Activated T-cell treated with anti-CD3 and anti-CD28 coated beads for 24 hours (primary cell): ENCODE measurements at regions not wholly inside any gene's neighbourhood (a gene's known extent, or its start where the extent isn't known, plus 50 kb on each side); places are given as distances from the start of the nearest gene placed in this dataset.
"Not testable (repeated sequence)": the region's sequence is repeated elsewhere in the genome, so short reads cannot be mapped to it uniquely, and the experiment has no call there.

Source experiments
- DNase-seq: peaks from one replicate; pipeline ENCODE4 v3.0.0-alpha.2; 2020; ENCODE audit warnings: low read depth

DNA sequence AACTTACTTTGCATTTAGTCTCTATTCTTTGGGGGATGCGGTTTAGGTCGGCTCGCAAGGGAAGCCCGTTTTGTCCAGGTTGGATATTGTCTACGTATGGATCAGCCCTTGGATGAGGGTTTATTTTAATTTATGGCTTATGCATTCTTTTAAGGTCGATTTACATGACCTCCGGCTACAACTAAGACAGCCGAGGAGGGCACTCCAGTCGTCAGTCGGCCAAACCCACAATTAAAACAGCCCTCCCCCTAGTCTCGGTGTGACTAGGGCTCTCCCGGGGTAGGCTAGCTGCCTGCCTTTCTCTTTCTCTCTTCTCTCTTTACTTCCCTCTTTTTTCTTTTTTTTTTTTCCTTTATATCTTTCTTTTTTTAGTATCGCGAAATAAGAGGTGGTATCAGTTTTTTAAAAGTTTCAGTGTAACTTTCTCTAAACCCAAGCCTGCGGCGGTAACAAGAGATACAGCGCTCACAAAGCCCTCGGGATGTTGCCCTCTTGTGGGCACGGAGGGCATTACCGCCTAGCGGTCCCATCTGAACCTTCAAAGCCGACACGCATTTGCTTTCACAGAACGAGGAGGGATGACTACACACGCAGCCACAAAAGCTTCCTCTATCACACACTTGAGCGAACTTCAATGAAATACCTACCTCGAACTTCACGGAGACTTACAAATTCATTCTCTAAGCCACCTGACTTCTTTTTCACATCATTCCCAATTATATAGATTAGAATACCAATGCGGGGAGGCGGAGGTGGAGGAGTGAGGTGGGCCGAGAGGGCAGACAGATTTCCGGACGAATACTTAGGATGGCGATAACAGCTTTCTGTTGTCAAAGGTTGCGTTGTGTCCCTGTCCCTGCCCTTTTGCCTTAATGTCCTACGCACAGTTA, 132.3 kb upstream of the C11orf58 start:
- peak; percentile 80 for DNase-seq

DNA sequence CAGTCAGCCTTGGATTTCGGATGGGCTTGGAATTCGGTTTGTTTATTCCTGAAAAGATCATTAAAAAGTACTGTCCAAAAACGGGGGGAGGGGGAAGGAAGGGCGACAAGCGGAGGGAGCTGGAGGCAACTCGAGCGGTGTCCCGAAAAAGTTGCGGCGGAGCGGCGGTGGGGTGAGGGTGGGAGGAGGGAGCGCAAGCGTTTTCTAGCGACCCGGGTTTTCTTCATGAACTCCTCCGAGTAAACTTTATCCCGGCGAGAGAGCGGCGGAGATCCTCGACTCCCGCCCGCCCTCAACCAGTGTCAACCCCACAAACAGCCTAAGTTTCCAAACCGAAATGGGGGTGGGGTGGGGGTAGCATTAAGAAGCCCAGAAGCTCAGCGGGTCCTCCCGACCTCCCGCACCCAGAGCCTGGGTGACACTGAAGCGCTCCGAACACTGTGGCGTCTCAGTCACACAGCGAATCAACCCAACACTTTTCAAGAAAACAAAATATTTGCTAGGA, 133.0 kb upstream of the C11orf58 start:
- DNase-seq, result no peak

DNA sequence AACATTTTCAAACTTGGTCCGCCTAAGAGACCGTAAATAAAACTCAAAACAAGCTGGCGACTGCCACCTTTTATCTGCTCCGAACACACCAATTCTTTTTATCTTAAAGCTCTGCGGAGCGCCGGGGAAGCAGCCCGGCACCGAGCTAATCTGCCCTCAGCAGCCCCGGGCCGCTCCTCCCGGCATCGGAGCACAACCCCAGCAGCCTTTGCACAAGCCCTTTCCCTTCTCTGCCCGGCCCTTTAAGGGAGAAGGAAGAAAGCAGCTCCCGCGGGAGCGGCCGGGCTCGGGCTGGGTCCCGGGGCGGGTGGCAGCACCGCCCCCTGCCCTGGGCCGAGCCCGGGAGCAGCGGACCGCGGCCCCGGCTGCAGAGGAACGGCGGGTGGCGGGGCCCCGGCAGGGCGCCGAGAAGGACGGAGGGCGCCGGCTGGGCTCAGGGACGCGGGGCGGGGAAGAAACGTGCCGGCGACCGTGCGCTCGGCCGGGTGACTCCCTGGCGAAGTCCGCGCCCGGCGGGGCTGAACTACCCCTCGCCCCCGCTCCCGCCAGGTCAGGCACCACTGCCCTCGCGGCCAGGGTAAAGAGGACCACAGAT, 133.6 kb upstream of the C11orf58 start:
- DNase-seq, result no peak

DNA sequence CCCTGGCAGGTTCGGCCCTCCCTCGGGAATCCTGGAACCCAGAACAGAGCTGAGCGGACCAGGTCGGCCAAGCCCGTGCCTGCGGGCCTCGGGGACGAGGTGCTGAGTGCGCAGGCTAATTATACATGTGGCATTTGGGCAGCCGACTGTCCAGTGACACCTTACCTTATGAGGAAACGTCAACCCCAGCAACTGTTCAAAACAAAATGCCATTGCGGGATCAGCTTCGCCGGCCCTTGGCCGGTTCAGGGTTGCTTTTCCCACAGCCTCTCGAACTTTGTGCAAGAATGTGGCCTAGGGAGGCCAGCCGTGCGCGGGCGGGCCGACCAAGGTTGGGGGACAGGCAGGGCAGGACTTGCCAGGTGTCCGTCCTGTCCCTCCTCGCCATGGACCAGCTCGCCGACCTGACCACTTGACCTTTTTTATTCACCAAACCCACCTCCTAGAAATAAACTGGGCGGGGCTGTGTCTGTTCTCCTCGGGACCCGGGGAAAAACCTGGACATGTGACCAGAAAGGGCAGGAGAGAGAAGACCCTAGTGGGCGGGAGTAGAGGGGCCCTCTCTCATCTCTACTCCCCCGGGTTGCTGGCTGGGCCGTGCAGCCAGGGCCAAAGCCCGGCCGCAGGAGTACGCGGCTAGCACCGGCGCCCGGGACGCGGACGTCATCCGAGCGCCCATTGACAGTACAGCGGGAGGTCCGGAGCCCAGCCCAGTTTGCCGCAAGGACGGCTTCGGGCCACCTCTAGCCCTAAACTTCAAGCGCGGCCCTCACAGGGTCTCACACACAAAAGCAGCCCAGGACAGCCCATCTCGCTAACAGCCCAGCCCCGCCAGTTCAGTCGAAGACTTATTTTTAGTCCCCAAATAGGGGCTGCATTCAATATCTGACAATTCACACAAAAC, 134.3 kb upstream of the C11orf58 start:
- DNase-seq, result no peak

DNA sequence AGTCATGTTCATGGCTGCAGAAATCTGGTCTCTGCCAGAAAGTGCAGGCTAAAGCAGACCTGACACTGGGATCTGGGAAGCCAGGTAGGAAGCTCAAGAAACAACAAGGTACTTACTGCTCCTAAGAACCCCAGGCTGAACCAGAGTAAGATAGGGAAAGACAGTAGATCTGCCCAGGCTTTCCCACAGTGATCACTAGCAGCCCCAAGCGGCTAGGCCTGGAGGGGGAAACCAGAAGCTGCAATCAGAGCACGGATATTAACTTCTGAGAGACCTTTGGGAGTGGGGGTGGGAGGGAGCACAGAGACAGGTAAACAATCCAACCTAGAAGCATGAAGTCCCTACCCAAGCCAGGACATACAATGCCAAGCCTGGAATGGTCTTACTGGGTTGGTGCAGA, 135.2 kb upstream of the C11orf58 start:
- DNase-seq, result no peak

DNA sequence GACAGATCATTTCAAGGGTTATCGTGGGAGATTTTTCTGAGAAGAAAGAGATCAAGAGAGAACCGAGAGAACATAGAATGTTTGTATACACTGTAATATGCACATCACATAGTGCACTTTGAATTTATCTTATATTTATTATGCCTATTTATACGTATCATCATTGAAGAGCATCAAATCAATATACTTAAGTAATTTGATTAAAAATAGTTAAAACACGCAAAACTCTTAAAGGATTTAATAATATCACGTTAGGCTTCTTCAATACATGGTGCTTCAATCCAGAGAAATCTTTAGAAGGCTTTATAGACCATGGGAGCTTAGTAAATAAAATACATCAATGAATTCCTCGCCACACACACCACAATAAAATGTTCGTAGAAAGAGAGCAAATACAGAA, 139.5 kb upstream of the C11orf58 start:
- DNase-seq, result no peak

DNA sequence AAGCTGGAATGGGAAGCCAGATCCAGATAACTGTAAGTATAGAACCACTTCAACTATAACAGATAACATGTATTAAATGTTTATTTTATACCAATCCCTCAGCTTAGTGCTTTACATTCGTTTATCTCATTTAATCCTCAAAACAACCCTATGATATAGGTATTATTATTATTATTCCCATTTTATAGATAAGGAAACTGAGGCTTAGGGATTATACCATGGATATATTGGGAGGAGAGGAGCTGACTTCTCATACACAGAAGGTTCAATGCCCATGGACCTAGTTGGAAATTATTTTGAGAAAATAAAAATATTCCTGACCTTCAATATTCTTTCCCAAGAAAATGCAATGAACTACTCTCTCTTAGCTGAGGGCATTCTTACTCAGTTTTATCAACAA, 140.4 kb upstream of the C11orf58 start:
- no peak for DNase-seq

DNA sequence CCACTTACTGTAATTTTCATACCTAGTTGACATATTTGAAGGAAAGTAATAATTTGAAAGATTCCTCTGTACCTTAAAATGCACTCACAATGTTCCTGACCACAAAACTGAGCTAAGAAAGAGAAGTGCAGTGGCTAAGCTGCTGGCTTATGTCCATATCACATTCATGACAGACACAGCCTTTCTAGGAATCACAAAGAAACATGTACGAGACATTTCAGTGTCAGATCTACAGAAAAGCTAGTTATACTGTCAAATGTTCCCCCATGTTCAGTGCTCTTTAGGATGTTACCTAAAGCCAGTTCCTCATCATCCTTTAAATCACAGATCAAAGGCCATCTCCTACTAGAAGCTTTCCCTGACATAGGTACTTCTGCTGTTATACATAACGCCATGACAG, 142.2 kb upstream of the C11orf58 start:
- DNase-seq, result no peak

DNA sequence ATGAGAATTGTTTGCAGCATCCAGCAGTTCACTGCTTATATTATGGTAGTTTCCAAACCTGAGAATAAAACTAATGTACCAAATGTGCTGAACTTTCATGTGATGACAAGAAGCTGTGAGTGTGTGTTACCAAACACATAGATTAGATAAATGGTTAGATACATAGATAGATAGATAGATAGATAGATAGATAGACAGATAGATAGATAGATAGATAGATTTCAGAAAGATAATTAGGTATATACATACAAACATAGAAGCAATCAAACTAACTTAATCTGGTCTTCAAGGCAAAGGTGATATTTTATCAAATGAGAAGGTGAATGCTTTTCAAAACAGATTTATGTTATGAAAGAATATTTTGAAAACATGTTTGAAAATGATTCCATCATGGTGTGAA, 147.3 kb upstream of the C11orf58 start:
- no peak for DNase-seq

DNA sequence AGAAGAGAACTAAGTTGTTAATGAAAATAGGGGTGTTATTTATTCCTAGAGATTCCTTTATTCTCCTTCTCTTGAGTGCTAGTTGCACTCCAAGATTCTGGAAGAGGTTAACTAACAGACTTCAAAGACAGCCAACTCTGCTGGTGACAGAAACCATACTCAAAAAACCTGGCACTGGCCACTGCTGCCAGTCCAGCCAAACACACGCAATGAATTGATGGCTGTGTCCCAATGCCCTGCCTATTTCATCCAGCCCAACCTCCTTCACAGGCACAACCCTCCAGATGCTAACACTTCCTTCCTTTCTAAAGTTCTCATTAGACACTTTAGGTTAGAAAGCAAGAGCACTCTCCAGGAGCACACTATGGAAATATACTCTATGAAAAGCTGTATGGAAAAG, 150.8 kb upstream of the C11orf58 start:
- no peak for DNase-seq

DNA sequence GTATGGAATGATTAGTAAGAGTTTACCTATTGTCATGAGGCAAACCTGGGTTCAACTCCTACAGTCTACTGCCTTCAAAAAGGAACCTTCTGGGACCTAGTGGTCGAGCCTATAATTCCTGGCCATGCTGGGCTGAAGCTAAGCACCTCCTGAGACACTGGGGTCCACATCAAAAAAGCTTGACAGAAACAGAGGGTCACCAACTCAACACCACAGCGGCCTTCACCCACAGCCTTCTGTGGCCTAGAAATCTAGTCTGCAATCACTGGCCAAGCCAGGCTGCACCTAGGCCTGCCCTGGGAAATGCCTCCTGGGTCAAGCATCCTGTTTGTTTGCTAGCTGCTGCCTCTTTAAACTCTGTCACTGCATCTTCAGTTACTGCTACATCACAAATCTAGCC, 153.9 kb upstream of the C11orf58 start:
- no peak for DNase-seq

DNA sequence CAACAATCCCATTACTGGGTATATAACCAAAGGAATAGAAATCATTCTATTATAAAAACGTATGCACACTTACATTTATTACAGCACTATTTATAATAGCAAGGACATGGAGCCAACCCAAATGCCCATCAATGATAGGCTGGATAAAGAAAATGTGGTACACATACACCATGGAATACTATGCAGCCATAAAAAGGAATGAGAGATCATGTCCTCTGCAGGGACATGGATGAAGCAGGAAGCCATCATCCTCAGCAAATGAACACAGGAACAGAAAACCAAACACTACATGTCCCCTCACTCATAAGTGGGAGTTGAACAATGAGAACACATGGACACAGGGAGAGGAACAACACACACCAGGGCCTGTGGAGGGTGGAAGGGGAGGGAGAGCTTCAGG, 157.4 kb upstream of the C11orf58 start:
- not testable (repeated sequence) for DNase-seq

DNA sequence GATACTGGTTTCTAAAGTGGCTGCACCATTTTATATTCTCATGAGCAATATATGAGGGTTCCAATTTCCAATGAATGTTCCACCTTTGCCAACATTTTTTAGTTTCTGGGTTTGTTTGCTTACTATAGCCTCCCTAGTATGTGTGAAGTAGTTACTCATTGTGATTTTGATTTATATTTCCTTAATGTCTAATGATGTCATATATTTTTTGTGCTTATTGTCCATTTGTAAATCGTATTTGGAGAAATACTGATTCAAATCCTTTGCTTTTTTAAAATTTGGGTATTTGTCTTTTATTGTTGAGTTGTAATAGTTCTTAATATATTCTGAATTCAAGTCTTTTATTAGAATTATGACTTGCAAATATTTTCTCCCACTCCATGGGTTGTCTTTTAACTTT, 161.0 kb upstream of the C11orf58 start:
- DNase-seq, result no peak

DNA sequence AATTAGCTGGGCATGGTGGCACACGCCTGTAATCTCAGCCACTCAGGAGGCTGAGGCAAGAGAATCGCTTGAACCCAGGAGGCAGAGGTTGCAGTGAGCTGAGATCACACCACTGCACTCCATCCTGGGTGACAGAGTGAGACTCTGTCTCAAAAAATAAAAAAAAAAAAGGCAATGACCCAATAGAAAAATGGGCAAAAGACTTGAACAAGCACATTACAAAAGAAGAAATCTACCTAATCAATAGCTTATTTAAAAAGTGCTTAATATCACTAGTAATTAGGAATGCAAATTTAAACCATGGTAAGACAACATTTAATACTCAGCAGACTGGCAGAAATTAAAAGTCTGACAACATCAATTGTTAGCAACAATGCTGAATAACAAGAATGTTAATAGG, 163.6 kb upstream of the C11orf58 start:
- not testable (repeated sequence) for DNase-seq

DNA sequence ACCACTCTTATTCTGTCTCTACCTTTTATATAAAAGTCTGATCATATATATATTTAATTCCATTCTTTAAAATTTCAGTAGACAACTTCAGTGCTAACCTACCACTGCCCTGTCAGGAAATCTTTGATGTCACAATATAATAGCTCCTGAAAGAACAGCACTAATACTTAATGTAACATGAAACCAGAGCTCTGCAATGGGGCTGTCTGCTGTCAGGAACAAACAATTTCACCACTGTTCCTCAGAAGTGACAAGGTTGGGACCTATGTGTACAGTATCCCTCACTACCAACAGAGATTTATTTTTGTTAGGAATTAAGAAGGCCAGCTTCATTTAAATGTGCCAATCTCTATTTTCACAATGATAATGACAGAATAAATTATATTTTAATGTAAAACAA, 165.5 kb upstream of the C11orf58 start:
- DNase-seq, result no peak

DNA sequence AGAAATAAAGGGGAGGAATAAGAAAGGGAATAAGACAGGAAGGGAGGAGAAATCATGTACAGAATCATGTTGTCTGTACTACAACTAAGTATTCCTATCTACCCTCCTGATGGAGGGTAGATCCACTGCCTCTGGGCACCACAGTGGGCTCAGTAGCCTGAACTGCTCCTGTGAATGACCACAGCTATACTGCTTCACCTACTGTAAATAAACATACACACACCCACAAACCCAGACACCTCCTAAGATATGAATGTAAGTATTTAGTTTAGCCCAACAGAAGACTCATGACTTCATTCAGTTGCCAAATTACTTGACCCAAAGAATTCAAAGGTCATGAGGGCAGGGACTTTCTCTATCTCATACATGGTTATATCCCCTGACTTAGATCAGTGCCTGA, 177.3 kb upstream of the C11orf58 start:
- no peak for DNase-seq

DNA sequence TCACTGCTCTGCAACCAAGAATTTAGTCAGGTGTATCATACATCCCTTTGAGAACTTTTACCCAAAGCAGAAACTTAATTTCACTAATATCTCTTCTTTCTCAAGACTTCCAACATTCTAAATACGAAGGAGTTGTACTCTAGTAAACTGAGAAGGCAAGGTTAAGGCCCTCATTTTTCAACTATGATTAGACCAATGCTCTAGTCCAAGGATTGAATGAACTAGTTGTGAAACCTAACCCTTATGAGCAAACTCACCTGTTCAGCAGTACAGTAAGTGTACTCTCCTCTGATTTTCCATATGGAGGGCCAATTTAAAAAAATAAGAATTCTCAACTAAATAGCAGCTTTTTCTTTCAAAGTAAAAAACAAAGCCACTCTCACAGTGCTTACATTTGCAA, 180.0 kb upstream of the C11orf58 start:
- DNase-seq, result no peak

DNA sequence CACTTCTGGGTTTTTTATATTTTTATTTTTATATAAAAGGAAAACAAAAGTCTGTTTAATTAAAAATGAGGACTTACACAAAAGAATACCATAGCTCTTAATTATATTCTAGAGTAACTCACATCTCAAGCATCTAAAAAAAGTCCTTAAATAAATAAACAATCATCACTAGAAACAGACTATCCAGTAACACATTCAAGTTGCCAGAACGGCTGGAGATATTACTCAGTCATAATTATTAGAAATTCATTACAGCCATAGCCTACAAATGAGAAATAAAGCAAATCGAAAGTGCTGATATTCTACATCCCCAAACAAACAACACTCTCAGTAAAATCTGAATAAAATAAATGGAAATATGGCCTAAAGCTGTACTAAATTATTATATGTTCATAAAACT, 182.5 kb upstream of the C11orf58 start:
- DNase-seq, result no peak

DNA sequence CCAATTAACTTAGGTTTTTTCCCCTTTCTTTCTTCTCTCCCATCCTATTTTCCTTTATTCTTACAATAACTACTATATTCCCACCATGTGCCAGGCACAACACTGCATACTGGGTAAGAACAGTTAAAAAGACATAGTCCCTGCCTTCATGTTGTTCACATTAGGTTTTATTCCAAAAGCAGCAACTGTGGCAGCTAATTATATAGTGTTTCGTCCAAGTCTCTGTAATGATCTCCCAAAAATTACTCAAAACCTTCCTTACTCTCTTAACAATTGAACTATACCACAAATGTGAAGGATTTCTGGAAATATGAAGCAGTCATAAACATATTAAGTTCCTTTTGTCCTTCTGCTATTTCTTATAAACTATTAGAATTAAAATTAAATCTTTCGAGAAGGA, 184.1 kb upstream of the C11orf58 start:
- no peak for DNase-seq

DNA sequence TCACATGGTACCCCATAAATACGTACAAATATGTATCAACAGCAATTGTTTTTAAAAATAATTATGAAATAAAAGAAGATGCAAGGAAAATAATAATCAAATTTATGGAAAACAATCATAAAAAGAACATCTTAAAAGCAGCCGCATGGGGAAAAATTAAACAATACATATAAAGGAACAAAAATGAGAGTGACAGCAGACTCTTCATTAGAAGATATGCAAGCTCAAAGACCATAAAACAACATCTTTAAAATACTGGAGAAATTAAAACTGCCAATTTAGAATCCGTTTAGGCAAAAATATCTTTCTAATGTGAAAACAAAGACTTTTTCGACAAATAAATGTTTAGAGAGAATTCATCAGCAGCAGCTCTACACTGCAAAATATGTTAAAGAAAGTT, 190.6 kb upstream of the C11orf58 start:
- DNase-seq, result no peak

DNA sequence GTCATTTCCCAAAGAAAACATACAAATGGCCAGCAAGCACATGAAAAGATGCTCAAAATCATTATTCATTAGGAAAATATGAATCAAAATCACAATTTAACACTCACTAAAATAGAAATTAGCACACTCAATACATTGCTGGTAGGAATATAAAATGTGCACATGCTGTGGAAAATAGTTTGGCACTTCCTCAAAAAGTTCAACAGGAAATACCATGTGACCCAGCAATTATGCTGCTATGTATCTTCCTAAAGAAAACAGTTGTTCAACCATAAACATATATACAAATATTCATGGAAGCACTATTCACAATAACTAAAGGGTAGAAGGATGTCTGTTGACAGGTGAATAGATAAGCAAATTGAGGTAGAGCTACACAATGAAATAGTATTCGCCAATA, 187.3 kb upstream of the SOX6 start:
- no peak for DNase-seq

DNA sequence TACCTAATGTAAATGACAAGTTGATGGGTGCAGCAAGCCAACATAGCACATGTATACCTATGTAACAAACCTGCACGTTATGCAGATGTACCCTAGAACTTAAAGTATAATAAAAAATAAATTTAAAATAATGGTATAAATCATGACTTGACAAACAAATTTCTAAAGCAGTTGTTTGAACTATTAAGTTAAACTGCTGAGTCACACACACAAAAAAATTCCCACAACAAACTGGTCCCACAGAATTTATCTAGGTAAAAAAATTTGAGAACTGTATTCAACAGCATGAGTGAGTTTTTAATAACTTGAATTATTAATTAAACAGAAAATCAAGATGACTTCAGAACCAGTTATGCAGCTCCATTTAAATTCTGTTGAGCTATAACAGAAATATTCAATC, 186.0 kb upstream of the SOX6 start:
- no peak for DNase-seq

DNA sequence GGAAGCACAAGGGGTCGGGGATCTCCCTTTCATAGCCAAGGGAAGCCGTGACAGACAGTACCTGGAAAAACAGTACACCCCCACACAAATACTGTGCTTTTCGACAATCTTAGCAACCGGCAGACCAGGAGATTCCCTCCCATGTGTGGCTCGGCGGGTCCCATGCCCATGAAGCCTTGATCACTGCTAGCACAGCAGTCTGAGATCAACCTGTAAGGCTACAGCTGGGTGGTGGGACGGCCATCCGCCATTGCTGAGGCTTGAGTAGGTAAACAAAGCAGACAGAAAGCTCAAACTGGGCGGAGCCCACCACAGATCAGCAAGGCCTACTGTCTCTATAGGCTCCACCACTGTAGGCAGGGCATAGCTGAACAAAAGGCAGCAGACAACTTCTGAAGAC, 180.2 kb upstream of the SOX6 start:
- DNase-seq, result no peak
